Activated effector memory CD4-positive, alpha-beta T cell treated with anti-CD3 and anti-CD28 coated beads, Interleukin-2, amount 50 U/mL, for 16 hours (primary cell): ENCODE measurements at regions not wholly inside any gene's neighbourhood (a gene's known extent, or its start where the extent isn't known, plus 50 kb on each side); places are given as distances from the start of the nearest gene placed in this dataset.
"Not testable (repeated sequence)": the region's sequence is repeated elsewhere in the genome, so short reads cannot be mapped to it uniquely, and the experiment has no call there.

Experiments
- DNase-seq: peaks from one replicate; pipeline ENCODE4 v3.0.0-alpha.2; 2020

DNA sequence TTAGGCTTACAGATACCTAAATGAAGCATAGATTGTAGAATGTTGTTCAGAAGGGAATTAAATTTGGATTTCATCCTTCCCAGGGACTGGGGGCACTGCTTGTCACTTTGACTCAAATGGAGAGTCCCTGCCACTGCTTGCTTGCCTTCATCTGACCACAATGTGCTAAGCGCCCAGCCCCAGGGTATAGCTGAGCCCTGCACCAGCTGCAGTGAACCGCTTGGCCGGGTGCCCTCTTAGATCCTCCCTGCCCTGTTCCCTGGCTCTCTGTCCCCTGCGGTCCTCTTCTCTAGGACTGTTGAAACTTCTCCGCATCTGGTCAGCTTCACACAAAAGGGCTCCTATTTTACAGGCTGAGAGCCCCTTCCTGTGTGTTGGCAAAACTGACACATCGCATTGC lies 170.9 kb downstream of the BCL2L11 start:
- not testable (repeated sequence) for DNase-seq

DNA sequence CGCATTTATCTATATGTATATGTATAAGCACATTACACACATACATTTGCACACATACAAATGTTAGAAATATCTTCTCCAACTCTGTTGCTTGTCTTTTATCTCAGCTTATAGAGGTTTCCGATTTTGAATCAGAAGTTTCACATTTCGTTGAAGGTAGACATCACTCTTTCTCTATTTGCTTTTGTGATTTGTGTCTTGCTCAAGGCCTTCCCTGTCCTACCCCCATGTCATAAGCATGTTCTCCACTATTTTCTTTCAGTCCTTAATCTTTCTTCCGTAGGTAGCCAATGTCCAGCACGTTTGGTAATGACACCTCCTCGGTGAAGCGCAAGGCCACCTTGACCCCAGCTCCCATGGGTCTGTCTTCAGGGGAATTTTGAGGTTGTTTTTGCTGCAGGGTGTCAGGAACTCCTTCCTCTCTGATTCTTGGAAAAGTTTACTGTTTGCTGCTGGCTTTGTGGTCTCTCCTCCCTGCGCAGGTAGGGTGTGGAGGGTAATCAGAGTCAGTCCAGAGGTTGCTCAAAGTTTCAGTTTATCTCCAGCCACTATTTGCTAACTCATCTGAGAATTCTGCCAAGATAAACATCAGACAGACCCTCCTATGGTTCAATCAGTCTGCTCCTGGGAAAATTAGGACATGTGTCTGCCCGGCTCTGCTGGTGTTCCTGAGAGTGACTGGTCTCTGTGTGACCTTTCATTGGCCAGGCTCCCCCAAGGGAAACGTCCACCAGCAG lies 171.7 kb downstream of the BCL2L11 start:
- not testable (repeated sequence) for DNase-seq

DNA sequence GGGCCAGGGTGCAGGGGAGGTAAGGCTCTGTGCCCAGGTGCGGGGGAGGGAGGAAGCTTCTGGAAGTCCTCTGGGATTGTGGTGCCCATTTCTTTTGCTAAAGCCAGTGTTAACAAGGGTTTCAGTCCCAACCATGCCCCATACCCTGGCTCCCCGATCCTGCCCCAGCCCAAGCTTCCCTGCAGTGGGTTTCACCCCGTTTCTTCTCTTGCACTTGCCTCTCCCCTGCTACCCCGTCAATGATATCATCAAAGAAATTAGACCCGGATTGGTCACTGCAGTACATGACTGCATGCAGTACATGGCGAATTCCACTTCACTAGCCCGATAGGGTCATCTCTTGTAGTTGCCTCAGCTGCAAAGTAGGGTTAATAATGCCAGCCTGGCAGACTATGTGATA lies 174.0 kb downstream of the BCL2L11 start:
- DNase-seq = not testable (repeated sequence)

DNA sequence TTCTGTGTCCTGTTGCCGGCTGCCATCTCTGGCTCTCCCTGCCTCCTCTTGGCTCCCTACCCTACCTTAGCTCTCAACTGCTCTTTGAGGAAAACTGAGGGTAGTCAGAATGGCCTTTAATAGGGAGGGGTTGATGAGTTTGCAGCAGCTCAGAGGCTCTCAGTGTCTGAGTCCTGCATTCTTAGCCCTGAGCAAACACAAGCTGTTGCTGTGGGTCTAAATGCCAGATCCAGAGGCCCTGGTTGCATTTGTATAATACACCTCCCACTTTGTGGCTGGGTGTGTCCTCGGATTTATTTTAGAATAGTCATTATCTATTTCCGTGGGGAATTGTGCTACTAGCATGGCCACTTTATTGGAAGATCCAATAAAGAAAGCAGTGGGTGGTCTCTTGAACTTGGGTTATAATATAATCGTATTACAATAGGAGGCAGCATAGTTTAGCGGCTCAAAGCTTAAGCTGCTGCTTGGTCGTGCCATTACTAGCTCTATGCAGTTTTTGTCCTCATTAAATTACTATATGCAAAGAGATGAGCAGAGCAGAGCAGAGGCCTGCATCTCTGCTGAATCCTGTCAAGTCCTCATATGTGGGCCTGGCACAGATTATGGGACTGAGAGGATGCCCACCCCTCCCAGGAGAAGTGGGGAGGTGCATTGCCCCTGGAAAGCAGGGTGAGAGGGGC lies 175.5 kb downstream of the BCL2L11 start:
- not testable (repeated sequence) for DNase-seq

DNA sequence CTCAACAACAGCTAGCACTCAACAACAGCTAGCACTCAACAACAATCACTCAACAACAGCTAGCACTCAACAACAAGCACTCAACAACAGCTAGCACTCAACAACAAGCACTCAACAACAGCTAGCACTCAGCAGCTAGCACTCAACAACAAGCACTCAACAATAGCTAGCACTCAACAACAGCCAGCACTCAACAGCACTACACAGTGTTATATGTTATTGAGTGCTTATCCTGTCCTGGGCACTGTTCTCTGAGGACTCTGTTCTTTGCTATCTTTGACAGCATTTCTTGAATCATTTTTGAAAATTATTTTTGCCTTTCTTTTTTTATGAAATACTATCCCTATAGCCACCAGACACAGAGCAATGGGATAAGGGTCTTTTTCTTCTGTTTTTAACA lies 176.4 kb downstream of the BCL2L11 start:
- not testable (repeated sequence) for DNase-seq

DNA sequence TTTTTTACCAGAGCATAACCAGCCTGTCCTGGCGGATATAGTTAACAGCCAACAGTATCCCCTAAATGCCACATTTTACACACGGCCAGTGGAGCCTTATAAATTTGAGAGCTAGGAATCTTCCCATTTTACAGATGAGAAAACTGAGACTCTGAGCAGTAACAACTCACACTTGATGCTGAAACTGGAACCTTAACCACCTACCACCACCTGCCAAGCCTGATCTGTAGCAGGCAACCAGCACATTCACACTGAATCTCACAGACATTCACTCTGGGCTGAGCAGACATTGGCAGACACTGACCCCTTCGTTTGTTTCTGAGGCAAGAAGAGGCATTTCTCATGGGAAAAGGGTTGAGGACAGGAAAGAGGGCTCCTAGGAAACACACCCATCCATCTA lies 178.2 kb downstream of the BCL2L11 start:
- DNase-seq = not testable (repeated sequence)

DNA sequence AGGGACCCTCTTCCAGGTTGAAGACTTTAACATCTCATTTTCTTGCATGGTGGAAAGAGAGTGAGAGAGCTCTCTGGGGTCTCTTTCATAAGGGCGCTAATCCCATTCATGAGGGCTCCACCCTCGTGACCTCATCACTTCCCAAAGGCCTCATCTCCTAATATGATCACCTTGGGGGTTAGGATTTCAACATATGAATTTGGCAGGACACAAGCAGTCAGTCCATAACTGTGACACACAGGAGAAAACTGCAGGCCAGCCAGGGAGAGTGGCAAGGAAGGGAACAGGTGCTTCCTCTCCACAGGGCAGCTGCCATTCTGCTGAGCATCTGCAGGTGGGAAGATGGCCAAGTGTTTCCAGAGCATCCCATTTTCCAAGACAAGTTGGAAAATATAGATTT lies 178.9 kb downstream of the BCL2L11 start:
- DNase-seq = not testable (repeated sequence)

DNA sequence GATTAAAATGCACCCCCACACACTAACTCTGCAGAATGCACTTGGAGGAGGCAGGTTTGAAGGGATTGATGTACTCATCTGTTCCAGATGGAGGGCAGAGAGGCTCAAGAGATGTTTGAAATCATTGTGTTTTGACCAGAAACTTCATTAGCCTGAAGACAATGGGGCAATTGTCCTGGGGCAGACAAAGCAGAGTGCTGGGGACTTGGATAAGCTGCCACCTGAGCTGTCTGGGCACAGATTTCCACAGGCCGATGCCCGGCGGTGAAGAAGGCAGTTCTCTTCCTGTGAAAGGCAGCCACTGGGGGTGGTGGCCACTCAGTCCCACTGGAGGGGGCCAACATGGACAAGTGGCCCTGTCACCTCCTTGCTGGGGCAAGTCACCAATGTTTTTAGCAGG lies 181.0 kb downstream of the BCL2L11 start:
- not testable (repeated sequence) for DNase-seq

DNA sequence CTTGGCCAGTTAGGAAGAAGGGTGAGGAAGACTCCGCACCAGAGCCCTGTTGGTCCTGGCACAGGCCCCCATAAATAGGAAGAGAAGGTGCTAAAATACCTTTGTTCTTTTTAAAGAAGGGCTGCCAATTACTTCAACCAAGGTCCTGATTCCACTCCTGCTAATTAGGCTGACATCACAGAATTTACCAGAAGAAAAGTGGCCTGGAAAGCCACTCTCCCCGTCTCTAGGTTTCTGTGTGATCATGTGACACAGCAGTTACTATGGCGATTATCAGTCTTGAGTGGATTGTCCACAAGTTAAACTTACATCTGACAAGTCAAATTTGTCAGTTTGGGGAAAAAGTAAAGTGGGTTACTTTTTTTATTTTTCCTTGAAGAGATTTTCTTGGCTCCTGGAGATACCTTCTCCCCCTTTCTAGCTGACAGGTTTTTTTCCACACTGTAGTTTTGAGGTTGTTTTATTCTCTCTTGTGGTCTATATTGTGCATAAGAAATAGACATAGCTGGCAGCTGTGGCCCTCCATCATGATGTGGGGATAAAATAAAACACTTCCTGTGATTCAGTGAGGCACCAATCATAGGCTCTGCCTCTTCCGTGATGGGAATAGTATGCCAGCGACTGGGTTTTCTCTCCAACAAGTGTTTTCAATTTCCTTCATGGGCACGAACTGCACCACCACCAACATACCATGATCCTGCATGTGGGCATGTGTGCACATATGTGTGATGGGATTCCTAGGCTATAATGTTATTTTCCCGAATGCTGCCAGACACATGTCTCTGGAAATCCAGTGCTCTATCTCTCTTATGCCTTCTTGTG lies 181.9 kb downstream of the BCL2L11 start:
- not testable (repeated sequence) for DNase-seq

DNA sequence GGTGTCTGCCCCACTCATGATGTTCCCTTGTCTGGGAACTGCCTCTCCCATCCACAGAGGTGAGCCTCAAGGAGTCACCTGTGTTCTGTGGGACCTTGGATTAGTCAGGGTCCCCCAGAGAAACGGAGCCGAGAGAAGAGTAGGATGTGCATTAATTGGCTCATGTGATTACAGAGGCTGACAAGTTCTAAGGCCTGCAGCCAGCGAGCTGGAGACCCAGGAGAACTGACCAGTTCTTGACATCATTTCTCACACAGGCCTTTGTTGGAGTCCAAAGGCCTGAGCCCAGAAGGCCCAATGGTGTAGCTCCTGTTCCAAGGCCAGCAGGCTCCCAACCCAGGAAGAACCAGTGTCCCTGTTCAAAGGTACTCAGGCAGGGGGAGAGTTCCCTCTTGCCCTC lies 186.6 kb downstream of the BCL2L11 start:
- DNase-seq = not testable (repeated sequence)

DNA sequence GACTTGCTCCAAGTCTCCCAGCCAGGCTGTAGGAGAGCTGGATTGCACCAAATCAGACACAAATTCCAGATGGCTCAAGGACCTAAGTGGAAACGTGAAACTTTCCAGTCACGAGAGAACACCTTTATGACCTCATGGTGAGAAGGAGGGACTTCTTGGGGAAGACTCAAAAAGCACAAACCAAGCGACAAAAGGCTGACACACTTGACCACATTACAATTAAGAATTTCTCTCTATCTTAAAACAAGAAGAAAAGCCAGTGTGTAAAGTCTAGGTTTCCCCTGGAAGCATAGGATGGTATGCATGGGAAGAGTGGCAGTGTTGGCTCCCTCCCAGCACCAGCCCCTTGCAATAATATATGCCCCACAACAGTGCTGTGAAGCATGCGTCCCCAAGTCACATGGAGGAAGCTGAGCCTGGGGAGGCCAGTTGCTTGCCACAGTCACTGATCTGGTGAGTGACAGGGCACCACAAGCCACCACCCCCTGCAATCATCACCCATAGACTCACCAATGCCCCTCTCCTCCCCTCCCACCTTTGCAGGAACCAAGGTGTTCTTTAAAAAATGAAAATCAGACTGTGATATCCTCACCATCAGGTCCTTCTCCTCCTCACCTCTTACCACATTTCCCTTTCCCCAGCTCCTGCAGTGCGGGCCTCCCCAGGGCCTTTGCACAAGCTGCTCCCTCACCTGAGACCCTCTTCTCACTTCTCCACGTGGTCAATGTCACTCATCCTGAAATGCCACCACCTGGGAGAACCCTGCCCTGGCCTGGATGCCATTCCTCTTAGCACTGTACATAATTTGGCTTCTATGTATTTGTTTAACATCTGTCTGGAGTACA lies 188.7 kb downstream of the BCL2L11 start:
- DNase-seq = not testable (repeated sequence)

DNA sequence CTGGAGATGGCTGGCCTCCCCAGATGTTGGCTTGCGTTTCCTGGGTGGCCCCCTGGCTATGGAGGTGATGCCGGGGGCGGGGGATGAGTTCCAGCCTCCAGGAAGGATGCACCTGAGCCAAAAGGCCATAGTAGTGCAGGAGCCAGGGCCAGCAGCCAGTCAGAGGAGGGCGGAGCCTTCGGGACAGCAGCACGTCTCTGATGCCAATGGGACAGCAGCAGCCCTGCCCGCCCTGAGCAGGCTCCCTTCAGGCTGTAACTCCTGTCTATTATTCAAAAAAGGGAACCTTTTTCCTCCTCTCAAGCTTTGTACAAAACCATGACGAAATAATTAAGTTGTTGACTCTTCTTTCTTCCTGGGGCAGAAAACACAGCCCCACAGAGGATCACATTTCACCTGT lies 189.7 kb downstream of the BCL2L11 start:
- not testable (repeated sequence) for DNase-seq

DNA sequence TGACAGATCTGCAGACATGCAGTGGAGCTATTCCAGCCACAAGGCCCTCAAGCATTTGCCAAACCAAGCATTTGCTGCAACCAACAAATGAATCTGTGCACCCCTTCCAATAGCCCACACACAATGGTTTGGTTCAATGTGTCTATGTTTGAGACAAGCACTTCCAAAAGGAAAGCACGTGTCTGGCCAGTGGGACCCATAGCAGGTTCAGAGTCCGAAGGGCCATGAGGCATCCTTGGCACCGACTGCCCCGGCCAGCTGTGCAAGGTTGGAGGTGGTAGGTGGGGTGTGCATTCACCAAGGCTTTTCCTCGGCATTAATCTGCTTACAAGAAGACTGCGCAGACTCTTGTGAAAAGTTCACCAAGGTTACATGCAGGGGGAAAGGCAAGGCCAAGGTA lies 190.9 kb downstream of the BCL2L11 start:
- not testable (repeated sequence) for DNase-seq

DNA sequence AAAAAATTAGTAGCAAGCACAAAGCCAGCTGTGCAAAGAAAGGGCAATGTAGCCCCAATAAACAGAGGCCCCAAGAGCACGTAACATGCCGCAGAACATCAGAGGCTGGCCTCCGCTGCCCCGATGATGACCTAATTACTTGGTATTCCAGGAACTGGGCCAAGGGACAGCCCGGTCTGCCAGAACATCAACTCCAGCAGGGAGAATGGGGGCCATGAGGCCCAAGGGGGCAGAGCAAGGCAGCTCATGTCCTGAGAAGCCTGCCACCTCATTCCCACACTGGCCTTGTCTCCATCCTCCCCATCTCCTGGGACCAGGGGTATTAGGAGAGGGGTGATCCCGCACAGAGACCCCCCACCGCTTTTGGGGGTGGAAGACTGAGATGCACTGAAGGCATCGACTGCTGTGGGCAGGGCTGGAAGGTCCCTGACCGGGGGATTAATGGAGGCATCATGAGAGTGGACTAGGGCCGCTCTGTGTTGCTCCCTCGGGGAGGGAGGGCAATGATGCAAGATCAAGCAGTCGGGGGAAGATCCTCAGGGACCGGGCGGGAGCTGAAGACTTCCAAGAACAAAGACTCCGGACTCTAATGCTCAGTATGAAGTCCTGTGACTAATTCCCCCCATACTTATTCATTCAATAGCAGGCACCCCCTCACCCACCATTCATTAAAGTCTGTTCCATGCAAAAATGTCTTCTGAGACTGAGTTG lies 192.3 kb downstream of the BCL2L11 start:
- DNase-seq = not testable (repeated sequence)

DNA sequence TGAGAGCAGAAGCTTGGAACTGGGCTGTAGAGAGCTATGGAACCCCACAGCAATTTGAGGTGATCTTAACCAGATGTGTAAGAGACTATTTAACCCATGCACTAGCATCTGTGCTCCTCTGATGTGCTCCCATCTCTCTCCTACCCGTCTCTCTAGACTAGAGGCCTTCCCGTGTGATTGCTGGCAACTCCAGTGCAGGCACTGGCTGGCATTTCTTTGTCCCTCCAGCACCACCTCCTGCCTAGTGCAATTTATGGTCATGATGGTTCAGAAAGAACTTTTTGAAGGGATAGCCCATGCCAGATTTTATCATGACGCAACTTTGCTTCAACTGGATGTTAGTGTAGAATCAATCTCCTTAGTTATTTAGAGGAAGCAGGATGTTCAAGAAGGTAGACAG lies 193.0 kb downstream of the BCL2L11 start:
- DNase-seq = not testable (repeated sequence)

DNA sequence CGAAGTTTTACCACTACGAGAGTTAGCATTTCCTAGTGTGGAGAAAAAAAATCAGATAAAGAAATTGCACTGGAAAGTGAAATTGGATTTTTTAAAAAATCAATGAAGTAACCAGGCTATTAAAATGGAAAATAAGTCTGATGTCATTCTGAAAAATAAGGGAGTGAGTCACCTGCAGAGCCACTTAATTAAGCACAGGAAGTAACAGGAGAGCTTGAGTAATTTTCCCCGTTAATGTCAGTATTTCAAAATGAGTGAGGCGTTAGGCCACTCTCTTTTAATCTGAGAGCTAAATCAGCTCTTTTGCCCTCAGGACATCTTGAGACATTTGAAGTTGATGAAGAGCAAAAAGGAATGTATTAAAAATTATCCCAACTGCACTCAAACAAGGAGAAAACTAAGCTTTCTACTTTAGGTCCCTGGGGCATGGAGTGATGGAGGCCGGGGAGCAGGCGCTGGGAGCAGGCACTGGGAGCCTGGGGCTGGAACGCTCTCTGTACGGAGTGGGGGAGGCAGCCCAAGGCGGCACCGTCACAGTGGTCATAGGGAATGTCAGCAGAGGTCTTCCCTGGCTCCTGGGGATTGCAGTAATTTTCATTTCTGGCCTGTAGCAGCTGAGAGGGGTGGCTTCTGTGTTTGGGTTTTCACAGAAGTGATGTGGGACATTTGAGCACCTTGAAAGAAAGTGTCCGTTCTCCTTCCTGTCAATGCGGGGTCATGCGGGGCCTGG lies 194.6 kb downstream of the BCL2L11 start:
- DNase-seq = not testable (repeated sequence)

DNA sequence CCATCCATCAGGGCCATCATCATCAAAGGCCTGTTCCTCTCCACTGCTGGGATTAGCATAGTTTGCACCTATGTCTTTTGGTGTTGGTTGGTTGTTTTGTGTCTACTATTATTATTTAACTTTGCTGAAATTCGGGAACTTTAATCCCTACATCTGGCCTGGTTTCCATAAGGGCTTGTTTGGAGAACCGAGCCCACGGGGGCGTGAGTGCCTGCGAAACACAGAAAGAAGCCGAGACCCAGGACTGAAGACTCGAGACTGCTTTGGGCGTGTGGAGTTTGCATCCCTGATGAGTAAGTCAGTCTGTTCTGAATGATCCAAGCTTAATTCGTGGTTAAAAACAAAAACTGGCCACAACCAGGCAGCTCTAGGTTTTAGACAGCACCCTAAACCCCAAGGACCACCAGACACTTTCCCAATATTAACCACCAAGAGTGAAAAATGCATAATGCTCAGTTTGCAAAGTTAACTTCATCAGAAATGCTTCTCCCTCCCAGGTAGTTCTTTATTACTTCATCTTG lies 195.6 kb downstream of the BCL2L11 start:
- not testable (repeated sequence) for DNase-seq

DNA sequence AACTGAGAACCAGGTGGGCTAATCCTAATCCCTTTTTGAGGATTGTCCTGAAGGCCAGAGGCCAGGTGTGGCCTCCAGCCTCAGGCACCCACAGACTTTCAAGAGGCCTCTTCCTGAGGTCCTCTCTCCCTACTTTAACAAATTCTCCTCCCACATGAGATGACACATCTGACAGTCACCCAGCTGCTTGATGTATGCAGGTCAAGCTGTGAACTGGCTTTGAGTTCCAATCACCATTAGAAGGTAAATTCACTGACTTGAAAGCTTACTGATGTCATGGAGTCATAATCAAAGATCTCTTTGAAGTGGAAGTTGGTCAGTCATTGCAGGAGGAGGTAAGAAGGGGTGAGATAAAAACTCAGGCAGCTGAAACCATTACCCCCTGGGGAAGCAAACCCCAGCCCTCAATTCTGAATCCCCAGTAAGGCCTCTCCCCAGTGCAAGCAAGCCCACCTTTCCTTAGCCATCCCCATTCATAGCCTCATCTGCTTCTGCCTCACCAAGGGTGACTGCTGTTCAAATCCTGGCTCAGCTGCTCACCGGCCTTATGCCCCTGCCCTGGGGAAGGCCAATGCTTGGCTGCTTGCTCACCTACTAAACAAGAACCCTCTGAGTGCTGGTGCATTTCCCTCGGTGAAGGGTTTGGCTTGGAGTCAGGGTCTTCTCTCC lies 196.3 kb downstream of the BCL2L11 start:
- not testable (repeated sequence) for DNase-seq

DNA sequence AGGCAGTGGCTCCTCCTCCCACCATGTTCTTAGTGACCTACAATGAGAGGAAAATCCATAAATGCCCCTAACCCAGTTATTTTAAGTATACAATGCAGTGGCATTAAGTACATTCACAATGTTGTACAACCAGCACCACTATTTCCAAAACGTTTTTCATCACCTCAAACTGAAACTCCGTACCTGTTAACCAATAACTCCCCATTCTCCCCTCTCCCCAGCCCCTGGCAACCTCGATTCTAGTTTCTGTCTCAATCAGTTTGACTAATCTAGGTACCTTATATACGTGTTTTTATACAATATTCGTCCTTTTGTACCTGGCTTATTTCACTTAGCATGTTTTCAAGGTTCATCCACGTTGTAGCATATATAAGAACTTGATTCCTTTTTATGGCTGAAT lies 198.8 kb downstream of the BCL2L11 start:
- DNase-seq = not testable (repeated sequence)

DNA sequence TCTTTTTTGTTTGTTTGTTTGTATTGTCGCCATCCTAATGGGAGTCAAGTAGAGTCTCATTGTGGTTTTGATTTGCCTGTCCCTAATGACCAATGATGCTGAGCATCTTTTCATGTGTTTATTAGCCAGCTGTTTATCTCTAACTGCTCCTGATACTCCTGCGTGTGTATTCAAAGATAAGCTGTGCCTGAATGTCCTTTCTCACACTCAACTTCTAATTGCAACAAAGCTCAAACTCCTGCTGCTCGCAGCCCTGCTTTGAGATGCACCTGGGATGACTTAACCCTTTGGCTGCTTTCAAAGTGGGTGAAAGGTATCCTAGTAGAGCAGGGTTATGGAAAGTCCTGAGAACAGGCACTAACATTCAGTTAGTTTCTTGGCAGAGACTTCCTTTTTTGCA lies 199.6 kb downstream of the BCL2L11 start:
- DNase-seq = not testable (repeated sequence)
